HG03354 (cell line): ENCODE measurements at regions not wholly inside any gene's neighbourhood (a gene's known extent, or its start where the extent isn't known, plus 50 kb on each side); places are given as distances from the start of the nearest gene placed in this dataset.

ENCODE experiments used
- ATAC-seq: cut with Tn5 transposase; IDR thresholded peaks from one replicate; pipeline ENCODE4 v1.9.1; 2021; ENCODE audit warnings: mild to moderate bottlenecking; ENCODE audit not compliant: unreplicated experiment, poor library complexity, severe bottlenecking

DNA sequence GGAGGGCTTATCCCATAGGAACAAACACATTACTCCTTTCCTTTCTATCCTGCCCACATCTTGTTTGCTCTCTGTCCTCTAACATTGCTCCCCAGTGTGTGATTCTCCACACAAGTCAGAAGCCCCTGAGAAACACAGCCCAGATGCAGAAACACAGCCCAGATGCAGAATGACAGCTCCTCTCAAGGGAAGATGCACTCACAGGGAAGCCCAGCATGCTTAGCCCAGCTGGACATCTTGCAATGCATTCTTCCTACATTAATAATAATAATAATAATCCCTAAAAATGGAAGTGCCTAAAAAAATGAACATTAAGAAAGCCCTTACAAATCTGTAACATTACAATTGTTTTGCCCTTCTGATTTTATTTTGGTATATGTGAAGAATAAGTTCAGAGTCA is 172.1 kb downstream of the CBLN2 start:
- no peak for ATAC-seq

DNA sequence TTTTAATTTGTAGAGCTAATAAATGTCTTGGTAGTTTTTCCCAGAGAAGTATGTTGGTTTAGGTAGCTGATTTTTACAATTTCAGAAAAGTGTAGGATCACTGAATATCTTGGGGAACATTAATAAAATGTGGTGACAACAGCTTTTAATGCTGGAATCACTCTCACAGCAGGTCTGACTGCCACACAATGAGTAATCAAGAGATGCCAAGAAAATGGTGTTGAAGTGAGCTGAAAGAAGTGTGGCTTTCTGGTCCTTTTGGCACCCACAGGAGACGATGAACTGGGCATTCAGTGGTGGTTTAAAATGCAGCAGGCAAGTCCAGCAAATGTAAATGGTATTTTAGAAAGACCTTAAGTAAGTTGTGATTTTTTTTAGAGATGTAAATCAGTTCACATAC is 175.8 kb downstream of the CBLN2 start:
- no peak for ATAC-seq

DNA sequence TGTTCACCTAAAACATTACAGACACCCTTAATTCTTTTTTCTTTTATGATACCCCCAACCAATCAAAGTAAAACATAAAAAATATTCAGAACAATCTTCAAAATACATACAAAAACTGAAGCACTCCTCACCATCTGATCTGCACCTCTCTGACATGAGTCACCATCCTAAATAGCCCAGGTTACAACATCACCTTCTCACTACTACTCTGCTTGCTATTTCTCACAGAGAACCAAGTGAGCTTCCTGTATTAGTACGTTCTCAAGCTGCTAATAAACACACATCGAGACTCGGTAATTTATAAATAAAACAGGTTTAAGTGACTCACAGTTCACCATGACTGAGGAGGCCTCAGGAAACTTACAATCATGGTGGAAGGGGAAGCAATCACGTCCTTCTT is 183.5 kb downstream of the CBLN2 start:
- no peak for ATAC-seq

DNA sequence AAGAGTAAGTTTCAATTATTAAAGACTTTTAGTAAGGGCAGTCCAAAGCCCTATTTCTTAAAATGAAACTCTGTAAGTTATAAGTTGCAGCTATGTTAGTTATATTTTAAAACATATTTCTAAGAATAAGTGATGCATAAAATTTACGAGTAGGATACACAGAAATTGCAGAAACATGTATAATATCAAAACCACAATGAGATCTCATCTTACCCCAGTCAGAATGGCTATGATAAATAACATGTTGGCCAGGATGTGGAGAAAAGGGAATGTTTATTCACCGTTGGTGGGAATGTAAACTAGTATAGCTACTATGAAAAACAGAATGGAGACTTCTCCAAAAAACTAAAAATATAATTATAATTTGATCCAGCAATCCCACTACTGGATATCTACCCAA is 201.2 kb downstream of the CBLN2 start:
- no peak for ATAC-seq

DNA sequence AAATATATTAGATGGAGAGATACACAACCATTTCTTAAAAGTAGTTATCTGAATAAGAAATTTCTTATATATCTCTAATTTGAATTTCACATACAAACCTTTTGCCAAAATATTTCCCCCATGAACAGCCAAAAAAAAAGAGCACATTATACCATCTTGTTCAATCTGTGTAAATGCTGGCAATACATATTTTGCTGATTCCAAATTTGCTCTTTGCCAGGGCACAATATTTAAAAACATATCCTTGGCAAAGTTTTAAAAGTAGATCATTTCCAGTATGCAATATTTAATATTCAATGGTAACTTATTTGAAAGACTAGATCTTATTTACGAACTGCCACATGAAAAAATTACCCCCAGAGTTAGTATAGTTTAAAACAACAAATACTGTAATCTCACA is 204.2 kb downstream of the CBLN2 start:
- no peak for ATAC-seq

DNA sequence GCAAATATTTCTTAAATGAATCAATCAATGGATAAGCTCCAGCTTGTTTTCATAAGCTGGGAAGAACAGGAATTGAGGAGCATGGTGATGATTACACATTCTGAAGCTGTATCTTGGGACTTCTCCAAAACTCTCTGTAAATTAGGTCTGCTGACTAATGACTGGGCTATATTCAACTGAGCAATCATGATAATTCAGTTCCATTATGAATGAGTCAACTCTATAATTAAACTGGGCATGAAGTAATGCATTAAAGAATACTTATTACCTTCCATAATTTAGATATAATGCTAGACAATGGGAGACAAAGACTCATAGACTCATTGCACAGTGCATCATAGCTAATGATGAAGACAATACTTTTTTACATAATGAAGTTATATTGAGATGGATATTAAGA is 207.4 kb downstream of the CBLN2 start:
- no peak for ATAC-seq

DNA sequence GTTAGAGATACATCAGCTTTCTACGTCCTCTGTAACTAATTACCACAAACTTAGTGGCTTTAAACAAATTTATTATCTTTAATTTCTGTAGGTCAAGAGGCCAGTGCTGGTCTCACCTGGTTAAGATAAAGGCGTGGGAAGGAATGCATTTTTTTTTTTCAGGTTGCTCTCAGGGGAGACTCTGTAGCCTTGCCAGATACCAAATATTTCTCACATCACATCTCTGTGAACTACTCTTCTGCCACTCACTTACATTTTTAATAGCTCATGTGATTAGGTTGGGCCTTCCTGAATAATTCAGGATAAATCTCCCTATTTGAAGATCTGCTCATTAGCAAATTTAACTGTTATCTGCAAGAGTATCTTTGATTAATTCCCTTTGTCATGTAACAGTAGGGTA is 214.6 kb downstream of the CBLN2 start:
- ATAC-seq = no peak

DNA sequence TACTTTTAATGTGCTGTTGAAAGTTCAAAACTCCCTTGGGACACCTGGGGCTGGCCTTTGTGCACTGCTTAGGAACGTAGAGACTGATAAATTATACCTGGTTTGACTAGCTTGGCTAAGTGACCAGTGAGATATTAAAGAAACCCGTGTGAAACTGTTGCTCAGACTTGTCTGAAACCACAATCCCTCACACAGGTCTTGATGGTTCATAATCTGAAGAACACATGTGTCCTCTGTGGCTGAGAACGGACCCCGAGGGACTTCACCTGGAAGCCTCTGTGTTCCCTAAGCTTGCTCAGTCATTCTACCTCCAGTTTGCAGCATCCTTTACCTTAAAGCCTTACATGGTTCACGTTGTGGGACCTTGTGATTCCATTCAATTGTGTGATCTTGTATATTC is 218.8 kb downstream of the CBLN2 start:
- no peak for ATAC-seq

DNA sequence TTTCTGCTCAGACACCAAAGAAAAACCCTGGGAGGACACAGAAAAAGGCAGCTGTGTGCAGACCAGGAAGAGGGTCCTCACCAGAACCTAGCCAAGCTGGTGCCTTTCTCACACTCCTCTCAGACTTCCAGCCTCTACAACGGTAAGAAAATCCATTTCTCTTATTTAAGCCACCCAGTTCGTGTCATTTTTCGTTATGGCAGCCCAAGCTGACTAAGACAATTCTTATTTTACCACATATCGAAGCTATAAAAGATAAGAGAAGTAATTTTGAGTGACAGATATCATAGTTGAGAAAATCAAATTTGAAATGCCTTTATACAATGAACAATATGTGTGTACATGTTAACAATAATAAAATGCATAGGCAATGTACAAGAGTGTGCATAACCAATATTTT is 219.5 kb downstream of the CBLN2 start:
- ATAC-seq = no peak

DNA sequence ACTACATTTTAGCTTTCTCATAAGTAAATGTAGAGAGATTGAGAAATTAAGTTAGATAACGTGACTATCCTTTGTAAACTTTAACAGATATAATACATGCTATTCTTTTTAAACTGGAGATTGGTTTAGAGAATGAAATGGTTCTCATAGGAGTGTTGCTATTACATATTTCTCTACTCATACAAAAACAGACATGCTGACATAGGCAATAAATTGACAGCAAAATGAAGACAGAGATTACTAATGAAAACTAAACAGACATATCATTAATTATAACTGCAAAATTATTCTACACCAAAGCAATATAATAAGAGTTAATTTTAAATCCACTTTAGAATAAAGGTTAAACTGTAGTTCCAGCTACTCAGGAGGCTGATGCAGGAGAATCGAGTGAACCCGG is 227.6 kb downstream of the CBLN2 start:
- no peak for ATAC-seq

DNA sequence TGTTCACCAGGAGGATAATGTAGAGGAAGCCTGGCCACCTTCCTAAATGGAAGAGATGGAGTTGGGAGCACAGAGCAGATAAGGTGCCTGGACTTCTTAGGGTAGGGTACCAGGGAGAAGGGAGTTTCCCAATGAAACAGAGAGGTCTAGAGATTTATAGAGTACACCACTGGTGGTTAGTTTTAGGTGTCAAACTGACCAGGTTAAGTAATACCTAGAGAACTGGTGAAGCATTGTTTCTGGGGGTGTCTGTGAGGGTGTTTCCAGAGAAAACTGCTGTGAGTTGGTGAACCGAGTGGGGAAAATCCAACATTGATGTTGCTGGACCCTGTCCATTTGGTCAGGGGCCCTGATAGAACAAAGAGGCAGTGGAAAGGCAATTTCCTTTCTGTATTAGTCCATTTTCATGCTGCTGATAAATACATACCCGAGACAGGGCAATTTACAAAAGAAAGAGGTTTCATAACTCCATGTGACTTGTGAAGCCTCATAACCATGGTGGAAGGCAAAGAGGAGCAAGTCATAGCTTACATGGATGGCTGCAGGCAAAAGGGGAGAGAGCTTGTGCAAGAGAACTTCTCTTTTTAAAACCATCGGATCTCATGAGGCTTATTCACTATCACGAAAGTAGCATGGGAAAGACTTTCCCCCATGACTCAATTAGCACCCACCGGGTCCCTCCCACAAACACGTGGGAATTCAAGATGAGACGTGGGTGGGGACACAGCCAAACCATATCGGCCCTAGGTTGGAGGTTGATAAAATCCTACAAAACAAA is 260.8 kb downstream of the CBLN2 start:
- no peak for ATAC-seq

DNA sequence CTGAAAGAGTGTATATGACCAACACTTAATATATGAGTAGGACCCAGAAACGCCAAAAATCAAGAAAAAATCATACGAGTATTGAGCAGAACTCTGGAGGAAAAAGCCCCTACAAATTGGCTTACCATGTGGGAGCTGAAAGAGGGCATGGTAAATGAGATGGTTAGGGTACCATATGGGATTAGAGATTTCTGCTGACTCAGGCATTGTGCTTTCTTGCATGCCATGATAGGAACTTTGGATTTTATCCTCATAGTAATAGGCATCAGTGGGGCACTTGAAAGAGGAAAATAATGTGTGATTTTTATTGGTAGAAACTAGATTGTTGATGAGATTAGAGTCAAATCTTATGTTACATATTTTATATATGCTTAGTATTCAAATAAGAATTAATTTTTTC is 271.1 kb downstream of the CBLN2 start:
- no peak for ATAC-seq

DNA sequence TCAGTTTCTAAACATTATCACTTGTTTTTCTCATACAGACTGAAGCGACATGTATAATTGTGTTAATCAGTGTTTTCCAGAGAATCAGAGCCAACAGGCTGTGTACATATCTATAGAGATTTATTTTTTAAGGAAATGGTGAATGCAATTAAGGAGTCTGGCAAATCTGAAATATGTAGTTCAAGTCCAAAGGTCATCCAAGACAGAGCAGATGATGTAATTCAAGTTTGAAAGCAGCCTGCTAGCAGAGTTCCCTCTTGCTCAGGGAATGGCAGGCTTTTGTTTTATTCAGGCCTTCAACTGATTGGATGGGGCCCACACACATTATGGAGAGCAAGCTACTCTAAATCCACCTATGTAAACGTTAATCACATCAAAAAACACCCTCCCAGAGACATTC is 282.6 kb downstream of the CBLN2 start:
- no peak for ATAC-seq

DNA sequence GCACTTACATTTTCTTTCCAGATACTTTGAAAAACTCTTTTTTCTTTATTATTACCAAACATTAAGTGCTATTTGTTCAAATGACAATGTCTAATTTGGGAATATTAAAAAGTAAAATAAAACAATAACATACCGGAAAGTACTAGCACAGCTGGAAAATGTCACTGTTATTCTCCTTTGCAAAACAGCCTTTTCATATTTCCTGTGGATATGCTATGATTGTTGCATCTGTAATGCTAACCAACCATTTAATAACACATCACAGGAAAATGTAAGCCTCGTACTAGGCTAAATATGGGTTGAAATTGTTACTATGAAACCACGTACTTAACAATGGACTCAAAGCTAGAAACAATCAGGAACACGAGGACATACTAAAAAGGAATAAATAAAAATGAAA is 298.1 kb downstream of the CBLN2 start:
- no peak for ATAC-seq

DNA sequence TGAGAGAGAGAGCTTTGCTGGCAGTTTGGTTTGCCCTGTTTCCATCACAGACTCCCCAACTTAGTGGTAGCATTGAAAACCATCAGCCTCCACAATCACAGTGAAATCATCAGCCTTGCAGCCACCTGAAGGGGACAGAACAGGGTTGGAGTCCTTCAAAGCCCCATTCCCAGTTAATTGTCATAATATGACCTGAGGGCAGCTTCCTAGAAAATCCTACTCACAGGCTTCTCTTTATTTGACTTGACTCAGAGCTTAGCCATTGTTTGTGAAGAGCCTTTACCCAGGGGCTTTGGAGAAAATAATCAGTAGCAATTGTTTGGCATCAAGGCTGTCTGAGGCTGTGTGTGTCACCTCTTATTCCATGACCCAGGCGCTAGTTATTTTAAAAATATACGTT is 308.7 kb downstream of the CBLN2 start:
- ATAC-seq = no peak

DNA sequence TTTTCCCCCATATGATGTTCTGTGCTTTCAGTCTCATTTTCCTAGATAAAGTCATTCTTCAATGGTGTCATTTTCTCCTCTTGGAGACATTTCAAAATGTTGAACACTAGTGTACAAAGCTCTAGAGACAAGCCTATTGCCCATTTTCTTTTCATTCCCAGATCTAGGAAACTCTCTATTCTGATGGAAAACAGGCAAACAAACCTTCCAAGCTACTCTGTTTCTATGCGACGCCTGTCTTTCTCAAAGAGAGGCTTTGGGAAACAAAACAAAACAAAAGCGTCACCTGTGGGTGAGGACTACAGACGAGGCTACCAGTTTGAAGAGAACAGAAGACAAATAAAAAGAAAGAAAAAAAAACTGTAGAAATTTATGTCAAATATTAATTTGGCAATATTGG is 311.0 kb downstream of the CBLN2 start:
- ATAC-seq = no peak

DNA sequence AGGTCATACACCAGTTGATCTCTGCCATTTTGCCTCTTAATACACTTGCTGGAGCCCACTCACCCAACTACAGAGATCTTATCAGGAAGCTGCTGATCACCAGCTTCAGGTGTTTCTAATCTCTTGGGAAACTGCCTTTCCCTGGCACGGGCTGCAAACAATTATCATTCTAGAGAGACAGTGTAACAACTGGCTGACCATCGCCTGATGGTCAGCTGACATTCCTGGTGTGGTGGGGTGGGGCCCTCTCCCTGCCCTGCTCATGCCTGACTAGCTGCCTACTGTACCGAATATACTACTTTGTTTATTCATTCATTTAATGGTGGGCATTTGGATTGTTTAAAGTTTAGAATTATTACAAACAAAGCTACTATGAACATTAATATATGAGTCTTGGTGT is 311.5 kb downstream of the CBLN2 start:
- no peak for ATAC-seq

DNA sequence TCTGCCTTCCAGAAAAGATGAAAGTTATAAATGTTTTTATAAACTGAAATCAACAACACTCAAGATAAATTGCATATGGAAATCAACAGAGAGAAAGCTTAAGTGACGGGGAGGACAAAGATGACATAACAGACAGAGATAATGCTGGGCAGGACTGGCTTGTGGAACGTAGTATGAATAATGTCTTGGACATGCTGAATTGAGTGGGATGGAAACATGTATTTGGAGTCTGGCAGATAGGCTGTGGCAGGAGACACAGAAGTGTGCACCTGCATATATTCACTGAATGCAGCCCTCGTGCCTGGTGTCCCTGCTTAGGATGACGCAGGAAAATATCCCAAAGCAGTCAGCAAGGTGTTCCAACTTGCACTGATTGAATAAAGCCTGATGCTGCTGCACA is 318.2 kb downstream of the CBLN2 start:
- no peak for ATAC-seq

DNA sequence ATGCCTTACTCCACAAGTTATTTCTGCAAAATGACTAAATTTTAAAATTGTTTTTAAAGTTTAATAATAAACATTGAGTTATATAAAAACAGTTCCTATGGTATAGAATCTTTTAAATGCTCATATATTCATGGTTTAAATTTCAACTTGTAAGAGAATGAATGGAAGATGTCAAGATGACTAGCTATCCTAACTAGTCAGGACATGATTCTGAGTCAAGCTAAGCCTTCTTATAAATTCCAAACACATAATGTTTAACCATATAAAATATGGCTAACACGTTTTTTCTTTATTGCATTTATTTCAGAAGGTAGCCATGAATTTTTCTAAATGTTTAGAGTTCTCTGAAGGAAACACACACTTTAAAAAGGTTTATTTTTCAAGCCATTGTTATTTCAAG is 320.4 kb downstream of the CBLN2 start:
- no peak for ATAC-seq

DNA sequence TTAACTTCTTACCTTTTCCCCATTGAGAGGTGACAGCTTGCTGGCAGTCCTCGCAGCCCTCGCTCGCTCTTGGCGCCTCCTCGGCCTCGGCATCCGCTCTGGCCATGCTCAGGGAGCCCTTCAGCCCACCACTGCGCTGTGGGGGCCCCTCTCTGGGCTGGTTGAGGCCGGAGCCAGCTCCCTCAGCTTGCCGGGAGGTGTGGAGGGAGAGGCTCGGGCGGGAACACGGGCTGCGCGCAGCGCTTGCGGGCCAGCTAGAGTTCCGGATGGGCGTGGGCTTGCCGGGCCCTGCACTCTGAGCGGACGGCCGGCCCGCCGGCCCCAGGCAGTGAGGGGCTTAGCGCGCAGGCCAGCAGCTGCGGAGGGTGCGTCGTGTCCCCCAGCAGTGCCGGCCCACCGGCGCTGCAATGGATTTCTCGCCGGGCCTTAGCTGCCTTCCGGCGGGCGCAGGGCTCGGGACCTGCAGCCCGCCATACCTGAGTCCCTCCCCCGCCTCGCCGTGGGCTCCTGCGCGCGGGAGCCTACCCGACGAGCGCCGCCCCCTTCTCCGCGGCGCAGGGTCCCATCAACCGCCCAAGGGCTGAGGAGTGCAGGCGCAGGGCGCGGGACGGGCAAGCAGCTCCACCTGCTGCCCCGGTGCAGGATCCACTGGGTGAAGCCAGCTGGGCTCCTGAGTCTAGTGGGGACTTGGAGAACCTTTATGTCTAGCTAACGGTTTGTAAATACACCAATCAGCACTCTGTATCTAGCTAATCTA is 335.0 kb downstream of the CBLN2 start:
- ATAC-seq = no peak

DNA sequence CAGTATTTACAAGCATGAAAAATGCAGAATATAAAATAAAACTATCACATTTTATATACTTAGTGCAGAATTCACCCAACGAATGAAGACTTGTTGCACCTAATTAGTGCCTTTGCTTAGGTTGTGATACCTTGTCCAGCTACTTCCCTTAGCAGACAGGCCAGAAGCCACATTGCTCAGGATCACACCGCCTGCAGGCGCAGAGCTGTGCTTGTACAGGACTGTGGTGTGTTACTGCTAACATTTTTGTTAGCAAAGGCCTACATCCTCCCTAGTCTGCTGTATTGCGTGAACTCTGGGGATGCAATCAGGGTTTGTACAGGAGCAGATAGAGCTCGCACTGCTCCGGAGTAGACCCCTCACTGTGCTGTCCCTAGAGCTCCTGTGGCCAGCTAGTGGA is 336.9 kb downstream of the CBLN2 start:
- no peak for ATAC-seq

DNA sequence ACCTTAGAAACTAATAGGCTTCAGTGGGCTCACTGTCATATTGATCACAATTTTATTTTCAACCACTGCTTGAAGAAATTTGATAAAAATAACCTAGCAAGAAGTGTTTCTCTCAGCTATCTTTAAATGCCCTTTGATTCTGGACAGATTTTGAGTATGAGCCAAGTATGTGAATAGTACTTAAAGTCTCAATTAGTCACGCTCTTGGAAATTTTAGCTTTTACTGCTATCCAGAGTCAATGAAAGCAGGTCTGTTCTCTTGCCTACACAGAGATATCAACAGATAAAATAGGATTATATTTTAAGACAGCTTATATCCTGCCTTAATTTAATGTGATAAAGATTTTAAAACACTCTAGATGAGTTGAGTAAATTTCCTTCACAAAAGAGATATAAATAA is 337.3 kb downstream of the CBLN2 start:
- no peak for ATAC-seq
